GM19372 (cell line): ENCODE measurements at regions not wholly inside any gene's neighbourhood (a gene's known extent, or its start where the extent isn't known, plus 50 kb on each side); places are given as distances from the start of the nearest gene placed in this dataset.

Experiments used
- ATAC-seq: cut with Tn5 transposase; IDR thresholded peaks from one replicate; pipeline ENCODE4 v1.9.1; 2021; ENCODE audit warnings: mild to moderate bottlenecking, low read depth, moderate library complexity; ENCODE audit not compliant: unreplicated experiment

- ATAC-seq: no peak
Measured at GRCh38 chr11:130765406-130765805, 150.9 kb downstream of the SNX19 start.

GRCh38 chr11:130765951-130766649 is 150.2 kb downstream of the SNX19 start:
- peak; percentile 80 for ATAC-seq

- peak; percentile 21 for ATAC-seq
Measured at GRCh38 chr11:130766650-130767565, 149.4 kb downstream of the SNX19 start.

GRCh38 chr11:130769782-130770535 is 146.3 kb downstream of the SNX19 start:
- no peak for ATAC-seq

GRCh38 chr11:130771708-130772107 is 144.6 kb downstream of the SNX19 start:
- no peak for ATAC-seq

- ATAC-seq: no peak
Measured at GRCh38 chr11:130772266-130773227, 143.7 kb downstream of the SNX19 start.

- ATAC-seq: no peak
Measured at GRCh38 chr11:130773244-130773820, 142.9 kb downstream of the SNX19 start.

- no peak for ATAC-seq
Measured at GRCh38 chr11:130774703-130775102, 141.6 kb downstream of the SNX19 start.

GRCh38 chr11:130775306-130776060 is 140.8 kb downstream of the SNX19 start:
- no peak for ATAC-seq

GRCh38 chr11:130776061-130776419 is 140.2 kb downstream of the SNX19 start:
- no peak for ATAC-seq

- no peak for ATAC-seq
Measured at GRCh38 chr11:130778026-130778425, 138.3 kb downstream of the SNX19 start.

- no peak for ATAC-seq
Measured at GRCh38 chr11:130778705-130779104, 137.6 kb downstream of the SNX19 start.

- no peak for ATAC-seq
Measured at GRCh38 chr11:130779267-130779666, 137.0 kb downstream of the SNX19 start.

- ATAC-seq: no peak
Measured at GRCh38 chr11:130779943-130780342, 136.3 kb downstream of the SNX19 start.

GRCh38 chr11:130780437-130780836 is 135.8 kb downstream of the SNX19 start:
- ATAC-seq: no peak

- ATAC-seq: no peak
Measured at GRCh38 chr11:130781931-130782330, 134.3 kb downstream of the SNX19 start.

GRCh38 chr11:130782361-130783222 is 133.7 kb downstream of the SNX19 start:
- no peak for ATAC-seq

GRCh38 chr11:130783323-130783722 is 133.0 kb downstream of the SNX19 start:
- no peak for ATAC-seq
